ENCODE measurements at regions not wholly inside any gene's neighbourhood (a gene's known extent, or its start where the extent isn't known, plus 50 kb on each side); places are given as distances from the start of the nearest gene placed in this dataset.

DNA sequence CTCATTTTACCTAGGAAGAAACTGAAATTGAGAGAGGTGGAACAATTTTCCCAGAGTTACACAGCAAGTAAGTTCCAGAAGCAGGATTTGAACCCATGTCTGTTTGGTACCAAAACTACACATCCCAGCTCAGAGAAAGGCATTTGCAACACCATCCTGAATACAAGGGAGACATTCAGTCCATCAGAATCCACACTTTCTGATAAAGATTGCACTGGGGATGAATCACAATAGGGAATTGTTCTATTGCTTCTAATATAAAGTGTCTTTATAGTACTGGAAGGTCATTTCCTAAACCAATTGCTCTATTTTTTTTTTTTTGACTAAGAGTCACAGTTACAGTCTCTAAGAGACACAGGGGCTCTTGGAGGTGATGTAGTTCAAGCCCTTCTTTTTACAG lies 208.1 kb upstream of the CADM1 start:
- TF ChIP-seq, protein P1, sequence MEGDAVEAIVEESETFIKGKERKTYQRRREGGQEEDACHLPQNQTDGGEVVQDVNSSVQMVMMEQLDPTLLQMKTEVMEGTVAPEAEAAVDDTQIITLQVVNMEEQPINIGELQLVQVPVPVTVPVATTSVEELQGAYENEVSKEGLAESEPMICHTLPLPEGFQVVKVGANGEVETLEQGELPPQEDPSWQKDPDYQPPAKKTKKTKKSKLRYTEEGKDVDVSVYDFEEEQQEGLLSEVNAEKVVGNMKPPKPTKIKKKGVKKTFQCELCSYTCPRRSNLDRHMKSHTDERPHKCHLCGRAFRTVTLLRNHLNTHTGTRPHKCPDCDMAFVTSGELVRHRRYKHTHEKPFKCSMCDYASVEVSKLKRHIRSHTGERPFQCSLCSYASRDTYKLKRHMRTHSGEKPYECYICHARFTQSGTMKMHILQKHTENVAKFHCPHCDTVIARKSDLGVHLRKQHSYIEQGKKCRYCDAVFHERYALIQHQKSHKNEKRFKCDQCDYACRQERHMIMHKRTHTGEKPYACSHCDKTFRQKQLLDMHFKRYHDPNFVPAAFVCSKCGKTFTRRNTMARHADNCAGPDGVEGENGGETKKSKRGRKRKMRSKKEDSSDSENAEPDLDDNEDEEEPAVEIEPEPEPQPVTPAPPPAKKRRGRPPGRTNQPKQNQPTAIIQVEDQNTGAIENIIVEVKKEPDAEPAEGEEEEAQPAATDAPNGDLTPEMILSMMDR (conservative IDR thresholded peaks at IDR 0.05; ENCODE audit: control insufficient read depth, insufficient read depth, low read depth, low read length): no peak
- no peak overlapping the region for H3K4me3 ChIP-seq (ENCODE audit: control insufficient read depth, low read depth, low read length)
- DNase-seq (ENCODE audit: low read depth): no peak

DNA sequence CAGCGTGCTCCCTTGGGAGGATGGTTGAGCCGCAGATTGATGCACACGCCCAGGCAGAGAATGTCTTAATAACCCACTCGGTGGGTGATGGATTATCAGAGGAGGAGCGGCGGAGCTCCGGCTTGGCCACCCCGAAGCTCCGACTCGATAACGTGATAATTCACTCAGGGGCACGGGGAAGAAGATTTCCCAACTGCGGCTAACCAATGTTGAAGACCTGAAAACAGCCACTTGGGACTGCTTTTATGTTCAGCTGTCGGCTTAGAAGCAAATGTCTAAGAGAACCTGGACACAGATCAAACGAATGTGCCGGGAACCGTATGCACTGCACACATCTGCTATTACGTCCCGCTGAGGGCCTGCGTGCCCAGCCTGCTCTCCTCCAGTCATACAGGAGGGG lies 206.8 kb upstream of the CADM1 start:
- no peak overlapping the region for H3K4me3 ChIP-seq (ENCODE audit: control insufficient read depth, low read depth, low read length)
- TF ChIP-seq, protein P1 (conservative IDR thresholded peaks at IDR 0.05; ENCODE audit: control insufficient read depth, insufficient read depth, low read depth, low read length): no peak
- DNase-seq (ENCODE audit: low read depth): no peak

DNA sequence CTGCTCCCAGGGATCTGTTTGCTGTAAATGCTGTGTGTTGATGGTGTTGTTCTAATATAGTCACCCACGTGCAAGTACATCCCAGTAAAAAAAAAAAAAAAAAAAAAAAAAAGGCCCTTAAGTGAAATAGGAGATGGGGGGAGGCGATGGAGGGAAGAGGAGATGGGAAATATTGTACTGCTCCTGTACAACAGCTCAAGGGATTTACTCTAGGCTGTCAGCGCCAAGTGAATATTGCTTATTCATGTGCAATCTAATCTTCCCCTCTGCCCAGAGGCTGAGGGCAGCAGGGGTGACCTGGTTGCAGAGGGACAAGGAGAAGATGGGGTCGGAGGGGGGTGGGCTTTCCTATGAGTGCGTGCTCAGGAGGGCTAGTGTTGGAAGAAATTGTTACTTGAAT lies 206.2 kb upstream of the CADM1 start:
- no peak overlapping the region for H3K4me3 ChIP-seq (ENCODE audit: control insufficient read depth, low read depth, low read length)
- no peak for DNase-seq (ENCODE audit: low read depth)
- TF ChIP-seq, protein P1 (conservative IDR thresholded peaks at IDR 0.05; ENCODE audit: control insufficient read depth, insufficient read depth, low read depth, low read length): no peak

DNA sequence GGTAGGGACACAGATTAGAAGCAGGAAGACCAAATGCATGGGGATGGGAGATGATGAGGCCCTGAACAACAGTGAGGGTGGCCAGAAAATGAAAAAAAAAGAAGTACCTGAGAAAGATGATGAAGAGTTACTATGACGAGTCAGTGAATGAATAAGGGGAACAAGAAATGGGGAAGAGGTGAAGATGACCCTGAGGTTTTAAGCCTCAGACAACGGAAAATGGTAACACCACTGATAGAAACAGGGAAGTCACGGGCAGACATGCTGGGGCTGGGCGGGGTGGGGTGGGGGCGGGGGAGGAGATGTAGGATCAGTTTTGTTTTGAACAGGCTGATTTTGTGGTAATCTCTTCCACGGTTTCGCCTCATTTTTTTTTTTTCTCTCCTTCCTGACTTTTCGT lies 205.1 kb upstream of the CADM1 start:
- TF ChIP-seq, protein P1 (conservative IDR thresholded peaks at IDR 0.05; ENCODE audit: control insufficient read depth, insufficient read depth, low read depth, low read length): no peak
- H3K4me3 ChIP-seq (ENCODE audit: control insufficient read depth, low read depth, low read length): no peak overlapping the region
- DNase-seq (ENCODE audit: low read depth): no peak

DNA sequence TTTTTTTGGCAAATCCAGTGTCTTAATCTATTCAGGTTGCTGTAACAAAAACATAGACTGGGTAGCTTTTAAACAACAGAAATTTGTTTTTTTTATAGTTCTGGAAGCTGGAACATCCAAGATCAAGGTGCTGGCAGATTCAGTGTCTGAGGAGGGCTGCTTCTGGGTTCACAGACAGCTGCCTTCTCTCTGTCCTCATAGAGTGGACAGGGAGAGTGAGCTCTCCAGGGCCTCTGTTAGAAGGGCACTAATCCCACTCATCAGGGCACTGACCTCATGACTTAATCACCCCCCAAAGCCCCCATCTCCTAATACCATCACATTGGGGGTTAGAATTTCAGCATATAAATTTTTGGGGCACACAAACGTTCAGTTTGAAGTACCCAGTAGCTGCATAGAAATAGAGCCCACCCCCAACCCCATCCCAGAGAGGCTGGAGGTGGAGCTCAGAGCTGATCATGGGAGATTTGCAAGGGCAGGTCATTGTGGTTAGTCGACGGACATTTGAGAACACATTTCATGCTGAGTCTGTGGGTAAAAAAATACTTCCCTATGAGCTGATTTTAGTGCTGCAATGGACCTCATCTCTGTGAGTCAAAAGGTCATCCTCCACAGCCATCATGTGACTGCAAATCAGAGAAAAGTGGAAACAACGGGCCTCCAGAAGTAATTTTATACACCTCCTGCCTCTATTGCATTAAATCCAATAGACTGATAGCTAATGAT lies 203.1 kb upstream of the CADM1 start:
- no peak for DNase-seq (ENCODE audit: low read depth)
- TF ChIP-seq, protein P1 (conservative IDR thresholded peaks at IDR 0.05; ENCODE audit: control insufficient read depth, insufficient read depth, low read depth, low read length): no peak
- H3K4me3 ChIP-seq (ENCODE audit: control insufficient read depth, low read depth, low read length): no peak overlapping the region

DNA sequence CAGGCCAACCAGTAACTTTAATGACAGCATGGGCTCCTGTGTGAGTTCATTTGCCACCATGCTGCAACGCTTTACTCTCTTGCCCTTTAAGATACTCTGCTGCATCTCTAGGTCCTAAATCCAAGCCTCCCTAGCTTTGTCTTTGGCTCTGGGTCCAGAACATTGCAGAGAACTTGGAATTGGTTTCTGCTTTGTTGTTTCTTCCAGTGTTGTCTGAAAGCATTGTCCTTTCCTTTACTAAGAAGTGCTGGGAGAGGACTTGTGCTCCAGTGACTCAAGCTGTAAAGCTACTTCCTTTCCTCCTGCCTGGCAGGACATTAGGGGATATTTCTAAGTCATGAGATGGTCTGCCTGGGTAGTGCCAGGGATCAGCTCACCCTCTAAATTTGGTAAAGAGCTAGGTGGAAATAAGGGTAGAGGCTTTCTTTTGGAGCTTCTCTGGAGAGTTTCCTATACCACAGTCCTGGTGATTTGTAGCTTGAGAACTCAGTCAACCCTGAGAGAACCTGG lies 202.5 kb upstream of the CADM1 start:
- H3K4me3 ChIP-seq (ENCODE audit: control insufficient read depth, low read depth, low read length): no peak overlapping the region
- DNase-seq (ENCODE audit: low read depth): no peak
- TF ChIP-seq, protein P1 (conservative IDR thresholded peaks at IDR 0.05; ENCODE audit: control insufficient read depth, insufficient read depth, low read depth, low read length): no peak

Data from fibroblast of mammary gland (primary cell).